Limb (tissue), 2 donors: ENCODE measurements at regions not wholly inside any gene's neighbourhood (a gene's known extent, or its start where the extent isn't known, plus 50 kb on each side); places are given as distances from the start of the nearest gene placed in this dataset.

Source experiments
- DNase-seq, 2 donors: peaks; one replicate each; pipeline ENCODE4 v3.0.0-alpha.2; 2016; ENCODE audit errors: extremely low spot score in 2 of 2

DNA sequence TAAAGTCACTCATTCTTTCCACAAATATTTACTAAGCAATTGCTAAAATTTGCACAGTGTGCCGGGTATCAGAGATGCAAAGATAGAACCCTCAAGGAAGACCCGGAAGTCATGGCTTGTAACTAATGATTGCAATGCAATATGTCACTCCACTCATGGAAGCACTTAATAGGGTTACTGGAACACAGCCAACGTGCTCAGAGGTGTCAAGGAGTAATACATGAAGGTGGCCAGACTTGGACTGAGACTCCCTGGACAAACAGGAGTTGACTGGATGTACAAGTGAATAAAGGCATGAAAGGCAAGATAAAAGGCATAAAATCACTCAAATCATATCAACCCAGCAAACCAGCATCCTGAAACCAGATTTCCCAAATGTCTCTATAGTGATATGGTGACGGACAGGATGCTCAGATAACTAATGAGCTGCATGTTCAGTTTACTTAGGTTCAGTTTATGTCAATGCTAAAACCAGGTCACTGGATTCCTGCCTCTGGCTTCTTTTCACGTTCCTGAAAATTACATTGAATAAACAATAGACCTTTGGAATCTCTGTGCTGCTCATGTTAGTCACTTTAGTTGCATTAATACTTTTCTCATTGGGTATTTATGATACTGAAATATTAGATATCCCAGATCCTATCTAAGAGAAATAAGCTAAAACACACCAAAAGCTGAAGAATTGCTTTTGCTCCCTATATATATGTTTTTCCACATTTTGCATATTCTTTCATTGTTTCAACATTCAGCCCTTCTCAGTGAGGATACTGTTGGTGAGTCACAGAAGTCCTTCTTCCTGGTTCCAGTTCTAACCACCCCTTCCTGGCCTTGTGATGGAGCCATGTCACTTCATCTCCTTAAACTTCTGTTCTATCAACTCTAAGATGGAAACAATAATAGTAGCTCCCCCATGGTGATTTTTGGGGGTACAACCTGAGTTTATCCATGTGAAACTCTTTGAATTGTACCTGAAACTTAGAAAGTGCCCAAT lies 688.9 kb upstream of the ID2 start:
- DNase-seq = no peak

DNA sequence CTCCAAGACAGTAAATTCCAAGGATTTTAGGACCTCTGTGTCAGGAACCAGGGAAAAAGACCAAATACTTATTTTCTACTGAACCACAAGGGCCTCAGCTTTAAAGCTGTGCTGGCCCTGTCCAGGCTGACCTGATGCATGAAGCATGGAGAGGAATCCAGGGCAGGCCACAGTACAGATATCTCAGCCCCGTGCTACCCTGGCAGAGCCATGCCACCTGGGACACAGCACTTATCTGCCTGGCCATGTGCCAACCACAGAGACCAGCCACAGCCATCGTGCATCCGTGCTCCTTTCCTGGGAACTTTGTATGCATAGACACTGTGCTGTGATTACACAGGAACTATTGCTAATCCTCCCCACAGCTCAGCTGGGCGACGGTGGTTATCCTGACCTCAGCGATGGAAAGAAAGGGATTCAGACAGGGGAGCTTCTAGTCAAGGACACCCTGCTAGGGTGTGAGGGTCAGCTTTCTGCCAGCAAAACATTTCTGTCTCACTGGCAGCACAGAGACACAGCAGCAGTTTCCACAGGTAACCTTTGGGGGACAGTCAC lies 687.4 kb upstream of the ID2 start:
- no peak for DNase-seq

DNA sequence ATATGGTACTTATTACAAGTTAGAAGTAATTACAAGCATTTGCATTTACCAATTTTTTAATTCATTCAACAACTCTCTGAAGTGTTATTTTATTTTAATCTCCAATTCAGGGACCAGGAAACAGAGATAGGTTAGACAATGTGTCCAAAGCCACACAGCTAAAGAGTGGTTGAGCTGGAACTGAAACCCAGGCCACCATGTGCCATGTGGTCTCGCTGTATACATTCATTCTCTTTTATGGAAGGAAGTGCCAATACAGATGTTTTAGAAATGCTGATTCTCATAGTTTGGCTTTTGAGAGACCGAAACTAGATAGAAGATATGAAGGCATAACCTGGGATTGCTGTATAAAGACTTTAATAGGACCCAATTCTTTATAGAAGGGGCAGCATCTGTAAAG lies 684.6 kb upstream of the ID2 start:
- no peak for DNase-seq

DNA sequence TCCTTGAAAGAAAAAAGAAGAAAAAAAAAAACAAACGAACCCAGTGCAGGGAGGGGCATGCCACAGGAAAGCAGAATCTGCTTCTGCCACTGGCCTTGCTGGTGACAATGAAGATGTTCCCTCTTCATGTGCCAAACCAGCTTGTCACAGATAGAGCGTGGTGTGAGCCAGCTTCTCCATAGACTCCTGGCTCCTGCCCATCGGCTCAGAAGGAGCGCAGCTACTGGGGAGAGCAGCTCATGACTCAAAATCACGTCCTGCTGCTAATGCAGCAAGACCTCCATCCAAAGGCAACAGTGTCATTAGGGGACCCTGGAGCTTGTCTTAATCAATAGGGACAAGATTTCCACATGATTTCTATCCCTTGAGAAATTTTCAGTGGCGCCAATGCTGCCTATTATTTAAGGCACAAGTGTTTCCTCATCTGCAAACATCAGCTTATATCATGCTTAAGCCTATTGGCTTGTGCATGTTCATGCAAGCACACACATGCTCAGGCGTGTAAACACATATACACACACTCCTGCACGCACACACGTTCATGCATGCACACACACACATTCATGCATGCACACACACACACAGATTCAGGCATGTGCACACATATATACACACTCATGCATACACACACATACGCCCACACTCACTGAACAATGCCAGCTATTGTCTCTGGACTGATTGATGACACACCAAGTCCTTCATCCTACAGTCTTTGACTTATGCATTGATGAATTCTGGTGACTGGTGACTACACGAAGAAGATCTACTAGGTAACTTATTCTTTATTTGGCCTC lies 682.0 kb upstream of the ID2 start:
- DNase-seq = no peak

DNA sequence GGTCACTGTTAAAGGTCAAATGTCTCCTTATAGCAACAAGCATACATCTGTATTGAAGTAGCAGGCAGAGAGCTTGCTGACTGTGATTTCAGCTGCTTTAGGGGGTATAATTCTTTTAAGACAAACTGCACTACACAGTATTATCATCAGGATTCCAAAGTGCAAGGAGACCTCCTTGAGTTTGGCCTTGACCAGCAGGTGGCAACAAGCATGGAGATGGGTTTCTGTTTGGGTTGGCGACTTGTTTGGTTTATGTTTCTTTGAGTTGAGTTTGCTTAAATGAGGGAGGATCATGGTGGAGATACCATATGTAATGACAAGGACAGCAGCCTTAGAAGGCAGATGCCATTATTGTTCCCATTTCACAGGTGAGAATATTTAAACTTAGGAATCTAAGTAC lies 681.0 kb upstream of the ID2 start:
- no peak for DNase-seq

DNA sequence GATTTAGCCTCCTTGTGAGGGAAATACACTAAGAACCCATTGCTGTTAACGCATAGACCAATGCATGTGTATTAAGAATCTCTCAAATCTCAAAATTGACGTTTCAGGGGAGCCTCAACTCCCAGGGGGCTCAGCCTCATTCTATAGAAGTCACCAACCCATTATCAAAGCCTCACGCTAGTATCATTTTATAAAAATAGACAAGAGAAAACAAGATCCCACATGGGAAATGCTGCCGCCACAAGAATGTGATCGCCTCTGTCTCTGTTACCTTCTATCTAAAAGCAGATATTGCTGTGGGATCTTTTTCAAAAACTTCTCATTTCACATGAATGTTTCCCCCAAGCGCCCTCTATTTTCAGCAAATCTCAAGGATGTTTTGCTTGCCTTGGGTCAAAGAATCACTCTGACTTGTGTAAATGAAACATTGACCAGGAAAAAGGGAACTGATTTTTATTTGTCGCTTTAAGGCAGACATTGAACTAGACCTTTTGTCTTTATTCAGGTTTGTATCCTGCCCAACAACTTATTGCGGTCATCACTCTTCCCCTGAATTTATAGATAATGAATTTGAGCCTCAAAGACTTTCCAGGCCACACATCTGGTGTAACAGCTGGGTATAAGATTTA lies 679.0 kb upstream of the ID2 start:
- DNase-seq = peak in 1 of 2 donors; percentile 18

DNA sequence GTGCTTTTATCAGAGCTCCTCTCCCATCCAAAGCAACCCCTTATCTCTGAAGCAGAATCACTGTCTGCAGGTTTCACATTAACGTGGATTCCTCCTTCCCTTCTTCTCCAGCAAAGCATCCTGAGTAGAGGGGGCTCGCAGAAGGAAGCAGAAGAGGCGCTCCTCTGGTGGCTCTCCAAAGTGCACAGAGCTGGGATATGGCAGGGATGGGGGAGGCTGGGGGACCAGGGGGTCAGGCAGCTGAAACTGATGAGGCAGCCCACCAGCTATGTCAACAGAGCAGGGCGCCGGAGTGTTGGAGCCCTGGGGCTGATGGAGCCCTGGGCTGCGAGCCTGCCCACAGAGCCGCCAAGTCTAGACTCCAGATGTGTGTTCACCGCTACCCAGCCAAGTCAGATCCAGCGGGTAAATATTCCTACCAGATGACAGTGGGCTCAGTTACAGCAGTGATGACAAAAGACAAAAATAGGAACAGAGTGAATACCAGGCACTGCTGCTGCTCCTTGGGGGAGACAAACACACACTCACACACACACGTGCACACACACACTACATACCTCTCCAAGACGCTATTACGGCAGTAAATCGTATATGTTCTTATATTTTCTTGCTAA lies 678.3 kb upstream of the ID2 start:
- DNase-seq = peak; percentile 77 to 86

DNA sequence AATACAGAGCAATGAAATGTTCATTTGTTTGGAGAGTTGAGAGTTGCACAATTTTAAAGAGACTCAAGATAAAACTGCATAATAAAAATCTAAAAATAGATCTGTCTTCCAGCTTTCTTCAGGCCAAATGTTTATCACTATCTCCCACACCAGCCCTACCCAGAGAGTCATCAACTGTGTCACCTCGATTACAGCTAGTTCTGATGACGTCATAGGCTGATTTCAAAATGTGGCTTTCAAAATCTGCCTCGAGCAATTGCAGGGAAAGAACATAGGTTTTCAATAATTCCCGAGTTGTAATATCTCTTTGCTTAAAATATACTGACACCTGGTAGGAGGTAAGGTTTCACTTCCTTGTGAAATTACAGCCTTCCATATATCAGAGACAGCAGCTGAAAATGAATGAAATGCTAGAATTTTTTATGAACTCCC lies 677.6 kb upstream of the ID2 start:
- DNase-seq = peak; percentile 28 to 68

DNA sequence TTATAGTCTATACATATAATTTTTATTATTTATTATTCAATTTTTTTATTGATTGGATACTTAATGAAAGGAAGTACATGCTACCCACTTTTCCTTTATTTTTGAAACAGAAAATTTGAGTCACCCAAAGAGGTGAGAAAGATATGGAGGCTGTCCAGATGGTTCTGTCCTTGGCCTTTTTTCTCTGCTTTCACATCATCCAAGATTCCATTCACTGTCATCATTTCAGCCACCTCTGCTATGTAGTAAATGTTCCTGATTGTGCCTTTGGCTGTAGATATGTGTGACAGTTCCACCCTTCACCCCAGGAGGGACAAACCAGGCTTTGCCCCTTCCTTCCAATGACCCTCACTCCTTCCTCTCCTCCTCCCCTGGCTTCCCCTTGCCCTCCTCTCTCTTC lies 675.7 kb upstream of the ID2 start:
- DNase-seq = no peak

DNA sequence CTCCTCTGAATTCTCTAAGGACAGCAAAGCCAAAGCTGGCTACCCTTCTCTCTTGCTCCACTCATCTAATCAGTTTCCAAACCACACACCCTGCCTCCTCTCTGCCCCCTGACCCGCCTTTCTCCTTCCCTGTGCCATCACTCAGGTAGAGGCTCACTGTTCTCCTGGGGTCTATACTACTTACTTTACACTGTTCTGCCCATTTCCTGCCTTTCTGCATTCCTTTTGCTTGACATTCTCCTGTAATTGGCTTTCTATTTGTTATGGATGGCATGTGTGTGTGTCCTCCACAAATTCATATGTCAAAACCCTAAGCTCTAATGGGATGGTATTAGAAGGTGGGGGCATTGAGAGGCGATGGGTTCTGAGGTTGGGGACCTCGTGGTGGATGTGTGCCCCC lies 675.2 kb upstream of the ID2 start:
- no peak for DNase-seq

DNA sequence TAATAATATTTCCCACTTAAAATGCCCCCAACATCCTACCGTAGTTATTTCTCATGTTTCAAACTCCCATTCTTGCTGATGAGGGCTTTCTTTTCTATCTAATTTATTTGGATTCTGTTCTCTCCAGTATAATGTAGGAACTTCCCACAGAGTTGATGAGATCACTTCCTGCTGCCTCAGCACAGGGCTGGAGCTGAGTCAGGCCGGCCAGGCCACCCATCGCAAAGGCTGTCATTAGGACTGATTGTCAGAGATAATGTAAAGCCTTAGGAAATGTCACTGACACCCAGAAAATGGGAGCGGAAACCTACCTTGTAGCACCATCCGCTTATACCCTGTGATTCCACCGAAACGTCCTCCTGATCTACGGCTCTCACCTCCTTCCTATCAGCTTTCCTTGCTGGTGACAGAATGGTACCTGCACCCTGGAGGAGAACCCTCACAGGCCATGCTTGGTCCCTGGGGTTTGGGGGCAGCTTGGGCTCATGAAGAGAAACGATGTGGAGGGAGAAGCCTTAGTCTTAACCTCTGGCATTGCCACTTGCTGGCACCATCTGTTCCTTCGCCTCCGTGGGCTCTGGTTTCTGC lies 672.8 kb upstream of the ID2 start:
- DNase-seq = peak in 1 of 2 donors; percentile 15

DNA sequence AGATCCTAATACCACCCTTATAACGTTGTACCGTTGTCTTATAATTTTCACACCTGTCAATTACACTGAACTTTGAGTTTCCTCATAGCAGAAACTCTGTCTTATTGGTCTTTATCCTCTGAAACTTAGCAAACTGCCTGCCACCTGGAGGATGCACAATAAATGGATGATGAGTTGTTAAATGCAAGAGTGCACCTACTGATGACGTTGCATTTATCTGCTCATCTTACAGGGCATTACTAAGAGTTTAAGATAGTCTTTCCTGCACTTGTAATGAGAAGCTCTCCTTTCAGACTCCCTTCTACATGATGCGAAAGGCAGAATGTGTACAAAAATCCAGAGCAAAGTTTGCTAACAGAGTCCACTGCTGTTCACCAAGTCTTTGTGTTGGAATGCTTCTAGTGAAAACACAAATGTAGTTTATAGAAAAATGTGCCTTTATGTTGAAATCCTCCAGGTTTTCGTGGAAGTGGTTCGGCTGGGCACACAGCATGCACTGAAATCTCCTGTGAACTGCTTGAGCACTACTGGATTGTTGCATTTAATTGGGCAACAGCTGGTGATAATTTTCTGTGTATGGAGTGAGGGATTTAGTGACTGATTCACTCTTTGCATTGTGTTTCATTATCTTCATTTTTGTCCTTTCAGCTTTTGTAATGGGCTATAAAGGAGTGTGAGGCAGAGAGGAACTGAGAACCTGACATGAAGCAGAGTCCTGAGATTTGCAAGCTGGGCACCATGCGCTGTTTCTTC lies 665.8 kb upstream of the ID2 start:
- DNase-seq = no peak

DNA sequence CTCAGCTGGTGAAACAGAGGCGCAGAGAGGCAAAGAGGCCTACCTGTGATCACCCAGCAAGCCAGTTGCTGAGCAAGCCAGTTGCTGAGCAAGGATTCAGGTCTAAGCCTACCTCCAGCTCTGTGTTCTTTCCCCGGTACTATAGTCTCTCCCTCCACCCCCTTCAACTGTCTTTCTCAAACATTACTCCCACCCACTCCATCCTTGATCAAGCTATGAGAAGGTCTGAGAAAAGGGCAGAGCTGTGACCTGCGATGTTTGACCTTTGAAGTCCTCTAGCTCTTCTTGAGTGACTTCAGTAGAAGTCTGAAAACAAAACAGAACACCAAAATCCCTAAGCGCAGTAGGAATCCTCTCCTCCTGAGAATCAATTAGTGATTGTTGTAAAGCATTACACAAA lies 665.2 kb upstream of the ID2 start:
- no peak for DNase-seq

DNA sequence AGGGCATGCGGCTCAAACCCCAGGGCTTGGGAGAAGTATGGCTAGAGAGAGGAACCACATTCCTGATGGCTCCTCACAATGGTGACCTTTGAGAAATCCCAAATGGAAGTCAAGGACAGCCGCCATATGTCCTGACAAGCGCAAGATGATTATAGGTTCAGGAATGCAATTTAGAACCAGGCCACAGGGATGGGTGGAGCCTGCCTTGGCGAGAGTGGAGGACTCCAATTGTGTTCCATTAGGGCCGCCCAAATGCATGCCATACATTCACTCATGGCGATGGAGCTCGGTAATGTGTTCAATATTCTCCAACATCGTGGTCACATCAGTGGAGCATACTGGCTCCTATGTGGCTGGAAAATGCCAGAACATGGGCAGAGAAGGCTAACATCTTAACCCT lies 662.9 kb upstream of the ID2 start:
- DNase-seq = no peak

DNA sequence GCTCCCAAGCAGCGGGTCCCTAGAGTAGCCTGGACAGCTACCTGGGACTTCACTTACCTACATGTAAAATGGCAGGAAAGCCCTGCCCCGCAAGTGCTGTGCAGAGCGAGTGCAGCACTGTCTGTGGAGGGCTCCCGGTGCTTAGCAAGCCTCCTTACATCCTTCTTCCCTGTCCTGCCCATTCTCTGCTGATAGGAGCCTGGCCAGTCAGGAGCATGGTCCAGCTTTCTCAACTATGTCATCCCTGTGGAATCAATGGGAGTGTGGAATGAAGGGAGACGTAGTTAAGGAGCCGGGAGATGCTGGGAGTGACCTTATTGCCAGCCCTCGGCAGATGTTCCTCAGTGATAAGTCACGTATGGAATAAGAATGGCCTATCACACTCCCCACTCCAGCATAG lies 661.9 kb upstream of the ID2 start:
- no peak for DNase-seq

DNA sequence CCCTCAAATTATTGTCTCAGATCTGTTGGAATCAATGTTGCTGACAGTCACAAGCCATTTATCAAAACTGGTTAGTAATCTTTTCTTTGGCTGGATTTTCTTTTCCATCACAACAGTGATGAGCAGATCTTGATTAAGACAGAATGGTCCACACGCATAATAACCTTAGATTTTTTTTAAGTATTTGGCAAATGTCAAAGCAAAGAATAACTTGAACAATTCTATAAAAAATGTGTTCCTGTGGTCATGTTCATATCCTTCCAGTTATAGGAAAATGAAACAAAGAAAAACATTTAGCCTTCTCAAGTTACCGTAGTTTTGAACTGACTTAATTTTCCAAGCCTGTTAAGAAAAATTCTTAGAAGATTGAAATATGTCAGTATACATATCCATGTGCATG lies 659.9 kb upstream of the ID2 start:
- peak in 1 of 2 donors; percentile 18 for DNase-seq

DNA sequence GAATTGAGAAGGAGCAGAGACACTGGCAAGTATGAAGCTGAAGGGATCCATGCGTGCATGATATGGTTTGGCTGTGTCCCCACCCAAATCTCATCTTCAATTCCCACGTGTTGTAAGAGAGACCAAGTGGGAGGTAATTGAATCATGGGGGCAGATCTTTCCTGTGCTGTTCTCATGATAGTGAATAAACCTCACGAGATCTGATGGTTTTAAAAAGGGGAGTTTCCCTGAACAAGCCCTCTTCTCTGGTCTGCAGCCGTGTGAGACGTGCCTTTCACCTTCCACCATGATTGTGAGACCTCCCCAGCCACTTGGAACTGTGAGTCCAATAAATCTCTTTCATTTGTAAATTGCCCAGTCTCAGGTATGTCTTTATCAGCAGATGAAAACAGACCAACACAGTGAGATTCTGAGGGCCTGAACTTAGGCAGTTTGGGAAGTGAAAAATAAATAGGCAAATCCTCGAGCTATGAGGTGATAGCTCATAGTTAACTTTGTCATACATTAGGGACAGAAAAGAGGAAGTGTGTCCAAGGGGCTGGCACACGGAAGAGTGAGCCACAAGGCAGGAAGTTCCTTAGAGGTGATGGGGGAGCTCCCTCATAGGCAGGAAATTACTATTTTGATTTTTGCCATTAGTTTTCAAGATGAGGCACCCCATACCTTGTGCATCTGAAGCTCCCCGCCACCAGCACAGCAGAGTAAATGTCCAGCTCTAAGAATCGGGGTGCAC lies 658.8 kb upstream of the ID2 start:
- no peak for DNase-seq

DNA sequence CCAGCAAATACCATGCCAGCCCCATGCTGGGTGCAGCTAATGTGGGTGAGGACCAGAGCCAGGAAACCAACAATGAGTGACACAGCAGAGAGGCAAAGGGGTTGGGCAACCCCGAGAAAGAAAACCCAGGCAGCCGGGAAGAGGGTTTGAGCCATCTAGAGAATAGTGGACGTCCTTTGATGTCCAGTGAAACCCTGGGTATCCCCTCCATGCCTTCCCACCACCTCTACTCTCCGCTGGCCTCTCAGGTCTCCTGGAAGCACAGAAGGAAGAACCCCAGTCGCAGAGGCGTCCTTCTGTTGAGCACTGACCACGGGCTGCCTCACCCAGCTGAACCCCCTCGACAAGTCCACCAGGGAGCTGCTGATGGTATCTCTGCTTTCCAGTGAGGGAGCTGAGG lies 657.4 kb upstream of the ID2 start:
- no peak for DNase-seq

DNA sequence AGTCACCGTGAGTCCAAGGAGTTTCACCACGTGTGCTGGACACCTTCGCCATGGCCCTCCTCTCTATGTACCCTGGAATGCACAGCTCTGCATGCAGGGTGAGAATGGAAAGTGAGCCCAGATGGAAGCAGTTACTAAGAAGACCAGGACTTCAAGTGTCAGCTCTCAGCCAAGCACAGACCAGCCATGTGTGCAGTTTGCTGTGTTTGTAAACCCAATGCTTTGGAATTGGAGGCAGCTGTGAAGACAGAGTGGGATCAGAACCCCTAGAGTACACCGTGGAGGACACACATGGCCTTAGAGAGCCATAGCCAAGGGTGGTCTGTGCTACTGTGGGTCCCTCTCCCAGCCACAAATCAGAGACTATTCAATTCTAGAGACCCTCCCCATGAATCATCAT lies 655.5 kb upstream of the ID2 start:
- no peak for DNase-seq

DNA sequence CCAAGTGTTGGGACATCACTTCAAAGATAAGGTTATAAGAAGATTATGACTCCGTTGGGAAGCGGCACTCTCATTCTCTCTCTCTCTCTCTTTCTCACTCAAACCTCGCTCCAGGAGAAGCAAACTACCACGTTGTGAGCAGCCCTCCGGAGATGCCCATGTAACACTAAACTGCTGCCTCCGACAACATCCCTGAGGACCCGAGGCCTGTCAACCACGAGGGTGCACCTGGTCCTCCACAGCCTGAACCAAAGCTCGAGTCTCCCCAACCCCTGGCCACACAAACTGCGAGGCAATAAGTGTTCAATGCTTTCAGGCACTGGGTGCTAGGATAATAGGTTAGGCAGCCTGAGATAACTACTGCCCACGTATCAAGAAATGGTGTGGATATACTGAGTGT lies 654.5 kb upstream of the ID2 start:
- no peak for DNase-seq
